Esophagus (tissue), 2 donors: ENCODE measurements at regions not wholly inside any gene's neighbourhood (a gene's known extent, or its start where the extent isn't known, plus 50 kb on each side); places are given as distances from the start of the nearest gene placed in this dataset.

Experiments used
- H3K27ac ChIP-seq, 2 donors: one replicate each; pipeline ENCODE4 v1.5.1; 2013; ENCODE audit warnings: low read depth in 2 of 2, mild to moderate bottlenecking in 2 of 2, inconsistent platforms in 1 of 2, low read length in 1 of 2, moderate library complexity in 1 of 2
- H3K27me3 ChIP-seq, 2 donors: one replicate each; pipeline ENCODE4 v1.6.1; 2013; ENCODE audit warnings: low read length in 2 of 2, control low read depth in 1 of 2, mild to moderate bottlenecking in 1 of 2; ENCODE audit not compliant: insufficient read depth in 2 of 2, control insufficient read depth in 1 of 2
- H3K36me3 ChIP-seq, 2 donors: one replicate each; pipeline ENCODE4 v1.6.1; 2013; ENCODE audit warnings: low read length in 1 of 2; ENCODE audit not compliant: control insufficient read depth in 2 of 2, insufficient read depth in 2 of 2
- H3K4me1 ChIP-seq, 2 donors: one replicate each; pipeline ENCODE4 v1.6.1; 2013; ENCODE audit warnings: low read length in 1 of 2; ENCODE audit not compliant: control insufficient read depth in 2 of 2, insufficient read depth in 2 of 2
- H3K4me3 ChIP-seq, 2 donors: one replicate each; pipeline ENCODE4 v1.5.1; 2013; ENCODE audit warnings: low read length in 2 of 2, mild to moderate bottlenecking in 2 of 2, low read depth in 1 of 2, moderate library complexity in 1 of 2
- H3K9me3 ChIP-seq, 2 donors: one replicate each; pipeline ENCODE4 v1.6.1; 2013; ENCODE audit warnings: mild to moderate bottlenecking in 2 of 2, low read depth in 1 of 2, low read length in 1 of 2, moderate library complexity in 1 of 2; ENCODE audit not compliant: control insufficient read depth in 2 of 2, insufficient read depth in 1 of 2
- WGBS, 2 donors: extraction: QIAGEN DNeasy Blood & Tissue Kit; methylation state at CpG; one replicate each; pipeline ENCODE4 v1.1.7; 2013; 5-methylcytosine and 5-hydroxymethylcytosine counted together
- donor health status: healthy with polysubstance abuse.
- donor health status: Bipolar disorder and iron deficiency.

- Histone ChIP-seq H3K27me3 (no peaks in the 10 kb centered on the region), H3K9me3 (no peaks in the 10 kb centered on the region), H3K4me3 (no peak overlapping the region), H3K4me1 (peaks cover 0 to 2% of the 10 kb centered on the region in 2 donors), H3K27ac (no peak overlapping the region), H3K36me3 (no peaks in the 10 kb centered on the region)
- 42 to 46% methylated on average over 8 of the region's 8 CpGs for WGBS, 2 donors
Observed at GRCh38 chr1:34656731-34657130, 98.1 kb upstream of the GJB5 start.

- no peaks in the 10 kb centered on the region for H3K9me3 ChIP-seq
Observed at GRCh38 chr1:34657266-34657665, 97.6 kb upstream of the GJB5 start.

GRCh38 chr1:34657849-34658248 is 97.0 kb upstream of the GJB5 start:
- Histone ChIP-seq H3K27ac (no peak overlapping the region), H3K4me1 (no peaks in the 10 kb centered on the region), H3K27me3 (no peaks in the 10 kb centered on the region), H3K36me3 (no peaks in the 10 kb centered on the region), H3K4me3 (no peak overlapping the region), H3K9me3 (no peaks in the 10 kb centered on the region)
- 84 to 91% methylated on average over 2 of the region's 2 CpGs for WGBS, 2 donors

More at GRCh38 chr1:34657266-34657665, 97.6 kb upstream of the GJB5 start:
- H3K27ac ChIP-seq, result no peak overlapping the region
- H3K4me3 ChIP-seq, result no peak overlapping the region
- no peaks in the 10 kb centered on the region for H3K36me3 ChIP-seq
- H3K27me3 ChIP-seq, result no peaks in the 10 kb centered on the region
- H3K4me1 ChIP-seq, result peaks cover 0 to 2% of the 10 kb centered on the region in 2 donors

- Histone ChIP-seq H3K4me3 (no peak overlapping the region), H3K36me3 (no peaks in the 10 kb centered on the region), H3K4me1 (no peaks in the 10 kb centered on the region), H3K9me3 (no peaks in the 10 kb centered on the region), H3K27ac (no peak overlapping the region), H3K27me3 (no peaks in the 10 kb centered on the region)
Observed at GRCh38 chr1:34663031-34663430, 91.8 kb upstream of the GJB5 start.

- Histone ChIP-seq H3K4me3 (no peak overlapping the region), H3K27ac (no peak overlapping the region), H3K27me3 (peaks cover 0 to 3% of the 10 kb centered on the region in 2 donors), H3K9me3 (peaks cover 0 to 5% of the 10 kb centered on the region in 2 donors), H3K4me1 (peaks cover 0 to 2% of the 10 kb centered on the region in 2 donors), H3K36me3 (no peaks in the 10 kb centered on the region)
- 76 to 85% methylated on average over 3 of the region's 3 CpGs for WGBS, 2 donors
Observed at GRCh38 chr1:34668063-34668462, 86.8 kb upstream of the GJB5 start.

GRCh38 chr1:34670982-34671381 is 83.9 kb upstream of the GJB5 start:
- no peaks in the 10 kb centered on the region for H3K36me3 ChIP-seq
- H3K4me1 ChIP-seq, result peaks cover 0 to 2% of the 10 kb centered on the region in 2 donors
- WGBS, 2 donors, result 42 to 54% methylated on average over 7 of the region's 7 CpGs
- peaks cover 0 to 5% of the 10 kb centered on the region in 2 donors for H3K9me3 ChIP-seq
- peaks cover 0 to 3% of the 10 kb centered on the region in 2 donors for H3K27me3 ChIP-seq
- H3K27ac ChIP-seq, result no peak overlapping the region
- H3K4me3 ChIP-seq, result no peak overlapping the region

- Histone ChIP-seq H3K9me3 (peaks cover 0 to 5% of the 10 kb centered on the region in 2 donors), H3K27me3 (peaks cover 0 to 3% of the 10 kb centered on the region in 2 donors), H3K36me3 (no peaks in the 10 kb centered on the region), H3K27ac (no peak overlapping the region), H3K4me1 (peaks cover 0 to 2% of the 10 kb centered on the region in 2 donors), H3K4me3 (no peak overlapping the region)
Observed at GRCh38 chr1:34671887-34672286, 83.0 kb upstream of the GJB5 start.

GRCh38 chr1:34681480-34682451 is 73.1 kb upstream of the GJB5 start:
- Histone ChIP-seq H3K4me3 (no peak overlapping the region), H3K36me3 (no peaks in the 10 kb centered on the region), H3K27me3 (no peaks in the 10 kb centered on the region), H3K4me1 (no peaks in the 10 kb centered on the region), H3K9me3 (peaks cover 3 to 4% of the 10 kb centered on the region in 2 donors), H3K27ac (no peak overlapping the region)
- WGBS, 2 donors, result 42 to 55% methylated on average over 2 of the region's 2 CpGs

GRCh38 chr1:34682452-34683223 is 72.2 kb upstream of the GJB5 start:
- H3K27ac ChIP-seq, result no peak overlapping the region
- WGBS, 2 donors, result 92 to 93% methylated on average over 5 of the region's 5 CpGs
- H3K9me3 ChIP-seq, result peaks cover 3 to 4% of the 10 kb centered on the region in 2 donors
- no peaks in the 10 kb centered on the region for H3K27me3 ChIP-seq
- no peaks in the 10 kb centered on the region for H3K36me3 ChIP-seq
- no peaks in the 10 kb centered on the region for H3K4me1 ChIP-seq
- no peak overlapping the region for H3K4me3 ChIP-seq
